ENCODE measurements at regions not wholly inside any gene's neighbourhood (a gene's known extent, or its start where the extent isn't known, plus 50 kb on each side); places are given as distances from the start of the nearest gene placed in this dataset.

- DNase-seq, result no peak
Measured at GRCh38 chr5:2696156-2696807, 55.2 kb downstream of the IRX2 start.

GRCh38 chr5:2695200-2695891 is 56.1 kb downstream of the IRX2 start:
- DNase-seq, result no peak

- no peak for DNase-seq
Measured at GRCh38 chr5:2691530-2691929, 59.9 kb downstream of the IRX2 start.

GRCh38 chr5:2690293-2690692 is 61.2 kb downstream of the IRX2 start:
- no peak for DNase-seq

GRCh38 chr5:2688586-2688985 is 62.9 kb downstream of the IRX2 start:
- no peak for DNase-seq

GRCh38 chr5:2687746-2688145 is 63.7 kb downstream of the IRX2 start:
- no peak for DNase-seq

- DNase-seq, result no peak
Measured at GRCh38 chr5:2686321-2687124, 65.0 kb downstream of the IRX2 start.

- no peak for DNase-seq
Measured at GRCh38 chr5:2685651-2686272, 65.7 kb downstream of the IRX2 start.

- no peak for DNase-seq
Measured at GRCh38 chr5:2684606-2685005, 66.9 kb downstream of the IRX2 start.

GRCh38 chr5:2683720-2684119 is 67.8 kb downstream of the IRX2 start:
- no peak for DNase-seq

- no peak for DNase-seq
Measured at GRCh38 chr5:2681476-2681875, 70.0 kb downstream of the IRX2 start.

GRCh38 chr5:2680979-2681378 is 70.5 kb downstream of the IRX2 start:
- no peak for DNase-seq

GRCh38 chr5:2677689-2678088 is 73.8 kb downstream of the IRX2 start:
- DNase-seq, result no peak

GRCh38 chr5:2675548-2675947 is 75.9 kb downstream of the IRX2 start:
- DNase-seq, result no peak

GRCh38 chr5:2674456-2674855 is 77.0 kb downstream of the IRX2 start:
- DNase-seq, result no peak

GRCh38 chr5:2670940-2671339 is 80.5 kb downstream of the IRX2 start:
- DNase-seq, result no peak

GRCh38 chr5:2669913-2670312 is 81.6 kb downstream of the IRX2 start:
- no peak for DNase-seq

GRCh38 chr5:2669259-2669658 is 82.2 kb downstream of the IRX2 start:
- no peak for DNase-seq

GRCh38 chr5:2666081-2666480 is 85.4 kb downstream of the IRX2 start:
- no peak for DNase-seq

GRCh38 chr5:2663489-2663888 is 88.0 kb downstream of the IRX2 start:
- no peak for DNase-seq

GRCh38 chr5:2660315-2660714 is 91.2 kb downstream of the IRX2 start:
- no peak for DNase-seq

- no peak for DNase-seq
Measured at GRCh38 chr5:2658881-2659470, 92.5 kb downstream of the IRX2 start.

- no peak for DNase-seq
Measured at GRCh38 chr5:2658447-2658846, 93.0 kb downstream of the IRX2 start.

Measured in stimulated activated CD4-positive, alpha-beta T cell treated with anti-CD3 and anti-CD28 coated beads, Interleukin-4, amount 100 ng/mL, for 4 hours (primary cell).